Epidermal melanocyte (primary cell): ENCODE measurements at regions not wholly inside any gene's neighbourhood (a gene's known extent, or its start where the extent isn't known, plus 50 kb on each side); places are given as distances from the start of the nearest gene placed in this dataset.

Source experiments
- DNase-seq: peaks from one replicate; pipeline ENCODE4 v3.0.0; 2011; ENCODE audit warnings: low spot score; ENCODE audit not compliant: insufficient read length

GRCh38 chr22:49550766-49551362 is 276.8 kb downstream of the BRD1 start:
- DNase-seq, result no peak

GRCh38 chr22:49550141-49550430 is 277.6 kb downstream of the BRD1 start:
- DNase-seq, result no peak

GRCh38 chr22:49549256-49550140 is 278.2 kb downstream of the BRD1 start:
- DNase-seq, result no peak

GRCh38 chr22:49548356-49549202 is 279.1 kb downstream of the BRD1 start:
- DNase-seq, result no peak

GRCh38 chr22:49547751-49548239 is 279.9 kb downstream of the BRD1 start:
- DNase-seq, result no peak

GRCh38 chr22:49546811-49547585 is 280.7 kb downstream of the BRD1 start:
- no peak for DNase-seq

- no peak for DNase-seq
Observed at GRCh38 chr22:49545606-49546005, 282.1 kb downstream of the BRD1 start.

GRCh38 chr22:49544286-49544685 is 283.4 kb downstream of the BRD1 start:
- DNase-seq, result no peak

- DNase-seq, result no peak
Observed at GRCh38 chr22:49543876-49544275, 283.8 kb downstream of the BRD1 start.

GRCh38 chr22:49541693-49542230 is 285.9 kb downstream of the BRD1 start:
- DNase-seq, result no peak

- DNase-seq, result no peak
Observed at GRCh38 chr22:49540913-49541692, 286.6 kb downstream of the BRD1 start.

- DNase-seq, result no peak
Observed at GRCh38 chr22:49540084-49540912, 287.4 kb downstream of the BRD1 start.

GRCh38 chr22:49538006-49538405 is 289.7 kb downstream of the BRD1 start:
- DNase-seq, result no peak

- no peak for DNase-seq
Observed at GRCh38 chr22:49536571-49537131, 291.0 kb downstream of the BRD1 start.

GRCh38 chr22:49535527-49536125 is 292.0 kb downstream of the BRD1 start:
- no peak for DNase-seq

GRCh38 chr22:49535126-49535525 is 292.5 kb downstream of the BRD1 start:
- DNase-seq, result no peak

GRCh38 chr22:49534386-49534785 is 293.3 kb downstream of the BRD1 start:
- no peak for DNase-seq

- DNase-seq, result no peak
Observed at GRCh38 chr22:49533886-49534285, 293.8 kb downstream of the BRD1 start.
